ENCODE measurements at regions not wholly inside any gene's neighbourhood (a gene's known extent, or its start where the extent isn't known, plus 50 kb on each side); places are given as distances from the start of the nearest gene placed in this dataset.

DNA sequence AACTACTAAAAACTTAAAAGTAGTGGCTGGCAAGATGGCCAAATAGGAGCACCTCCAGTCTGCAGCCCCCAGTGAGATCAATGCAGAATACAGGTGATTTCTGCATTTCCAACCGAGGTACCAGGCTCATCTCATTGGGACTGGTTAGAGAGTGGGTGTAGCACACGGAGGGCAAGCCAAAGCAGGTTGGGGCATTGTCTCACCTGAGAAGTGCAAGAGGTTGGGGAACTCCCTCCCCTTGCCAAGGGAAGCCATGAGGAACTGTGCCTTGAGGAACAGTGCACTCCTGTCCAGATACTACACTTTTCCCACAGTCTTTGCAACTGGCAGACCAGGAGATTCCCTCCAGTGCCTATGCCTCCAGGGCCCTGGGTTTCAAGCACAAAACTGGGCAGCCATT is 311.1 kb downstream of the PAPSS1 start:
- 0% methylated on average over 1 of the region's 2 CpGs for WGBS (ENCODE audit: insufficient coverage)

DNA sequence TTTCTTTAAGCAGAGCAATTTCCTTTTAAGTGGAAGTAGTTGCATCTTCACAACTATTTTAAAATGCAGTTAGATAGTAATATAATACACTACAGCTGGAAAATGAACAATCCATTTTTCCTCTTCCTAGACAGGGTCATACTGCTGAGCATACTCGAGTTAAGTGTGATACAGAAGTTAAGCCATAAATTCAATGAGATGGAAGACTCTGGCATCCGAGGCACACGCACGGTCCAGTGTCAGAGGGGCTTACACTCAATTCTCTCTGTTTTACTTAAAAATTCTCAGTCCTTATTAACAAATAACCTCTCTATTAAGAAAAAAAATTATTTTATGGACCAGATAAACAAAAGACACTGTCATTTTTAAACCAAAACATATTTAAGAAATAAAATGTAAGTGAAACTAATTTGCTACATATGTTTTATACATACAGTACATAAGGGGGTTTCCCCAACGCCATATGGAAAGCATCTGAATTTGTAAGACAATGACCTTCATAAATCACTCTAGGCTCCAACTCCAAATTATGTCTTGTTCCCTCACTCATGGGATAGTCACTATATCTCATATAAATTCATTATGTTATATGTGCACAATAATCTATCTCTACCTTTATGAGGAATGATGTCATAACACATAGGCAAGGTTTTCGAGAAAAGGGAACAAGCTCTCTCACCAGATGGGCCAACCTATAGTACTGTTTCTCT is 315.3 kb downstream of the PAPSS1 start:
- no peak for DNase-seq (ENCODE audit: low read depth in 4 of 6, low spot score in 6 of 6)
- no peaks in the 10 kb centered on the region for H3K4me1 ChIP-seq (ENCODE audit: control insufficient read depth, insufficient read depth, low read length)
- H3K27ac ChIP-seq (ENCODE audit: low read depth, low read length): no peak overlapping the region
- H3K4me3 ChIP-seq (ENCODE audit: low read depth, low read length): no peak overlapping the region
- no CpG with 5 or more reads among the region's 6 CpGs for WGBS (ENCODE audit: insufficient coverage)
- H3K9me3 ChIP-seq (ENCODE audit: control insufficient read depth, insufficient read depth, low read length): no peaks in the 10 kb centered on the region
- no peaks in the 10 kb centered on the region for H3K27me3 ChIP-seq (ENCODE audit: control insufficient read depth, insufficient read depth, low read length)
- no peaks in the 10 kb centered on the region for H3K36me3 ChIP-seq (ENCODE audit: control insufficient read depth, insufficient read depth, low read length)

More for the DNA sequence above, 311.1 kb downstream of the PAPSS1 start:
- no peak overlapping the region for H3K27ac ChIP-seq (ENCODE audit: low read depth, low read length)
- H3K27me3 ChIP-seq (ENCODE audit: control insufficient read depth, insufficient read depth, low read length): no peaks in the 10 kb centered on the region
- H3K36me3 ChIP-seq (ENCODE audit: control insufficient read depth, insufficient read depth, low read length): no peaks in the 10 kb centered on the region
- H3K4me3 ChIP-seq (ENCODE audit: low read depth, low read length): no peak overlapping the region
- H3K9me3 ChIP-seq (ENCODE audit: control insufficient read depth, insufficient read depth, low read length): no peaks in the 10 kb centered on the region
- H3K4me1 ChIP-seq (ENCODE audit: control insufficient read depth, insufficient read depth, low read length): no peaks in the 10 kb centered on the region
- DNase-seq (ENCODE audit: low read depth in 4 of 6, low spot score in 6 of 6): no peak

DNA sequence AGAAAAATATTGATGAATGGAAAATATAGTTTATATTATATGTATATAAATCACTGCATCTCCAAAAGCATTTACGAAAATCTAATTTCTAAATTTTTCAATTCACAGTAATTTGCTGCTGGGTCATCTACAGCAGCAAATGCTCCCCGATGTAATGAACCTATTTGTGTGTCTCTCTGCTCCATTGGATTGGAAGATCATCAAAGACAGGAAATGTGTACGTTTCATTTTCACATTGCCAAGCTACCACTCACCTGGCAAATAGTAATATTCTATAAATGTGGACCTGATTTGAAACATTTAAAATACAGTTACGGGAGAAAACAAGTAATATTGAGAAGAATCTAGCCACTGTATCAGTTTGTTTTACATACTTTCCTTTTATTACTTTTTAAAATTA is 317.7 kb downstream of the PAPSS1 start:
- no peaks in the 10 kb centered on the region for H3K27me3 ChIP-seq (ENCODE audit: control insufficient read depth, insufficient read depth, low read length)
- no peak overlapping the region for H3K4me3 ChIP-seq (ENCODE audit: low read depth, low read length)
- no peaks in the 10 kb centered on the region for H3K9me3 ChIP-seq (ENCODE audit: control insufficient read depth, insufficient read depth, low read length)
- no peak overlapping the region for H3K27ac ChIP-seq (ENCODE audit: low read depth, low read length)
- DNase-seq (ENCODE audit: low read depth in 4 of 6, low spot score in 6 of 6): no peak
- no peaks in the 10 kb centered on the region for H3K4me1 ChIP-seq (ENCODE audit: control insufficient read depth, insufficient read depth, low read length)
- no CpG with 5 or more reads among the region's 4 CpGs for whole genome bisulfite sequencing (ENCODE audit: insufficient coverage)
- H3K36me3 ChIP-seq (ENCODE audit: control insufficient read depth, insufficient read depth, low read length): no peaks in the 10 kb centered on the region

DNA sequence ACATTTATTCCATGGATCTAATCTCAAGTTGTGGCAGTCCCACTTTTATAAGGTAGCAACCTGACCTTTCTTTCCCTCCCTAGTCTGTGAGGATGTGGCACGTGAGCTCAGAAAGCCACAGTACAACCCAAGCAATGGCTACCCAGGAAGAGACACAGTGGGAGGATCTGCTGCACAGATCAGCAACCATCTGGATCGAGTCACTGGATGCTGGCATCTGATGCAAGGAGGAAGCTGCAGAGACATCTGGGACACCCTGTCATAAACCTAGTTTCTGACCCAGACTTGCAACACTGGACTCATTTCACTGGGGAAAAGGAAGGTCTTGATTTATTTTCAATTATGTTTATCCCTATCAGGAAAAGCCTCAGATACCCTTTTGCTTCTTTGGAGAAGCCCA is 327.1 kb downstream of the PAPSS1 start:
- Histone ChIP-seq H3K4me1 (ENCODE audit: control insufficient read depth, insufficient read depth, low read length) (no peaks in the 10 kb centered on the region), H3K4me3 (ENCODE audit: low read depth, low read length) (no peak overlapping the region), H3K9me3 (ENCODE audit: control insufficient read depth, insufficient read depth, low read length) (no peaks in the 10 kb centered on the region), H3K36me3 (ENCODE audit: control insufficient read depth, insufficient read depth, low read length) (no peaks in the 10 kb centered on the region), H3K27ac (ENCODE audit: low read depth, low read length) (no peak overlapping the region), H3K27me3 (ENCODE audit: control insufficient read depth, insufficient read depth, low read length) (no peaks in the 10 kb centered on the region)
- WGBS (ENCODE audit: insufficient coverage): 79% methylated on average over 2 of the region's 2 CpGs
- no peak for DNase-seq (ENCODE audit: low read depth in 4 of 6, low spot score in 6 of 6)

DNA sequence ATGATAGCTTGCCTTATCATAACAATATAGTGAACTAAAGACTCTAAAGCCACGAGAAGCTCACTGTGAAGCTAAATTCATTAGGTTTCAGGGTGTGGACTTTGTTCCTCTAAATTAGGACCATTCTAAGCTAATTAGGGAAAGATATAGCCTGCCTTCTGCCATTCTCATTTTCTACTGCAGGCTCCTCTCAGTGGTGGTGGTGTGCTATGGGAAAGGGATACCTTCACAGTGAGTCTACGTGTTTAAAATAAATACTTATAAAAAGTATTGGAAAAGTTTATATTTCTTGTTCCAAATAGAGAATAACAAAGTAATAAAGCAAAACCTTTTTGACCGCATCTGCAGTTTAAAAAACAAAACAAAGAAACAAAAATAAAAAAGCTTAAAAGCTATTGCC is 327.7 kb downstream of the PAPSS1 start:
- Histone ChIP-seq H3K36me3 (ENCODE audit: control insufficient read depth, insufficient read depth, low read length) (no peaks in the 10 kb centered on the region), H3K4me3 (ENCODE audit: low read depth, low read length) (no peak overlapping the region), H3K27ac (ENCODE audit: low read depth, low read length) (no peak overlapping the region), H3K27me3 (ENCODE audit: control insufficient read depth, insufficient read depth, low read length) (no peaks in the 10 kb centered on the region), H3K4me1 (ENCODE audit: control insufficient read depth, insufficient read depth, low read length) (no peaks in the 10 kb centered on the region), H3K9me3 (ENCODE audit: control insufficient read depth, insufficient read depth, low read length) (no peaks in the 10 kb centered on the region)
- no CpG with 5 or more reads among the region's 3 CpGs for WGBS (ENCODE audit: insufficient coverage)
- no peak for DNase-seq (ENCODE audit: low read depth in 4 of 6, low spot score in 6 of 6)

DNA sequence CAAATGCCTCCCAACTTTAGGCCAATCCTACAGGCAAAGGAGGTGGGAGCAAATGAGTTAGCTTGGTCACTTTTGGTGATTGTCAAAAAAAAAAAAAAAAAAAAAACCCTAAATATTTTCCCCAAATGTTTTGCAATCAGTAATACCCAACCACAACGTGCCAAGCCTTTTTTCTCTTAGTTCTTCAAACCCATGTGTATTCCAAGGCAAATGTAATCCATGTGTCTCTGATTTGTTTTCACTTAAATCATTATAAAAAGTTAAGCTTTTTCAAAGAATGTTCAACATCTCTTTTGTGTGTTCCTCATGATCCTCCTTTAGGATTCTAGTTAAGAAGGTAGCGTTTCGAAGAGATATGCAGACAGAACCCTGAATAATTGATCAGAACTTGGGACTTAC is 328.4 kb downstream of the PAPSS1 start:
- no peaks in the 10 kb centered on the region for H3K9me3 ChIP-seq (ENCODE audit: control insufficient read depth, insufficient read depth, low read length)
- no peak overlapping the region for H3K4me3 ChIP-seq (ENCODE audit: low read depth, low read length)
- no peak for DNase-seq (ENCODE audit: low read depth in 4 of 6, low spot score in 6 of 6)
- H3K27ac ChIP-seq (ENCODE audit: low read depth, low read length): no peak overlapping the region
- WGBS (ENCODE audit: insufficient coverage): no CpG with 5 or more reads among the region's 3 CpGs
- H3K36me3 ChIP-seq (ENCODE audit: control insufficient read depth, insufficient read depth, low read length): no peaks in the 10 kb centered on the region
- H3K27me3 ChIP-seq (ENCODE audit: control insufficient read depth, insufficient read depth, low read length): no peaks in the 10 kb centered on the region
- H3K4me1 ChIP-seq (ENCODE audit: control insufficient read depth, insufficient read depth, low read length): no peaks in the 10 kb centered on the region

DNA sequence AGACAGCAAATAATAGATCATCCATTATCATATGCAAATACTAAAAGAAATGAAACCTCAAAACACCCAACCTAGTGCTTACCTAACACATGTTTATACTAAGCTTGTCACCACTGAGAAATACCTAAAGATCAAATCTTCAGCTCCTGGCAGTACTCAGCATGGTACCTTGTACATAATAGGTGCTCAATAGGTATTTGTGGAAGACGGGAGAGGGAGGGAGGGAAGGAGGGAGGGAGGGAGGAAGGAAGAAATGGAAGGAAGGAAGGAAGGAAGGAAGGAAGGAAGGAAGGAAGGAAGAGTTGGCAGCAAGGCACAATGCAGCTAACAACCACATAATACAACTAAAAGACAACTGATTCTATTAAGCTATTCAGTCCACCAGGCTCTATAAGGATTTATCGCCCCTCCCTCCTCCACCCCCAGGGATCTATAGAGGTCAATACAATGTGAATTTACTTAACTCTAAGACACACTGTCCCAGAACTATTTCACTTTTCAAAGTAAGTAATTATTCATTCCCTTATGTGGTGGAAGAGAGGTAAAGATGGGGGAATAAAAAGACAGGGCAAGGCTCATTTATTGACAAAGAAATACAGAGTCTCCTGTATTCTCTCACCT is 328.9 kb downstream of the PAPSS1 start:
- Histone ChIP-seq H3K4me1 (ENCODE audit: control insufficient read depth, insufficient read depth, low read length) (no peaks in the 10 kb centered on the region), H3K27me3 (ENCODE audit: control insufficient read depth, insufficient read depth, low read length) (no peaks in the 10 kb centered on the region), H3K9me3 (ENCODE audit: control insufficient read depth, insufficient read depth, low read length) (no peaks in the 10 kb centered on the region), H3K4me3 (ENCODE audit: low read depth, low read length) (no peak overlapping the region), H3K36me3 (ENCODE audit: control insufficient read depth, insufficient read depth, low read length) (no peaks in the 10 kb centered on the region), H3K27ac (ENCODE audit: low read depth, low read length) (no peak overlapping the region)
- WGBS (ENCODE audit: insufficient coverage): no CpG with 5 or more reads among the region's 2 CpGs
- DNase-seq (ENCODE audit: low read depth in 4 of 6, low spot score in 6 of 6): no peak

DNA sequence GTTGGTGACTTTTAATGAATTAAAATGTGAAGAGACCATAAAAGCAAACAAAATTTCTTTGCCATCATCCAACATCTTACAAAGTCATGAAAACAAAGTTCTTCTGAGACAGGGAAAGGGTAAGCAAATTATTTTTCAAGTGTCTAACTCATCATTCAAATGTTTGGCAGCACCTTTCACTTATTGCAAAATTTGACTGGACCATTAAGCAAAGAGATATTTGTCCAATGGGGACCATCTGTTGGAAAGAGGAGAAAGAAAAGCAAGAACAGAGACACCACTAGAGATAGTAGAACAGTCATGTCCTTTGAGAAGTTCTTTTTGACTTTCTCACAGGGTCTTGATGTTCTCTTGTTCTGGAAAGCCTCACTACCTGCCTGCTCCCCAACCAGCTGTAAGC is 330.1 kb downstream of the PAPSS1 start:
- no peaks in the 10 kb centered on the region for H3K27me3 ChIP-seq (ENCODE audit: control insufficient read depth, insufficient read depth, low read length)

DNA sequence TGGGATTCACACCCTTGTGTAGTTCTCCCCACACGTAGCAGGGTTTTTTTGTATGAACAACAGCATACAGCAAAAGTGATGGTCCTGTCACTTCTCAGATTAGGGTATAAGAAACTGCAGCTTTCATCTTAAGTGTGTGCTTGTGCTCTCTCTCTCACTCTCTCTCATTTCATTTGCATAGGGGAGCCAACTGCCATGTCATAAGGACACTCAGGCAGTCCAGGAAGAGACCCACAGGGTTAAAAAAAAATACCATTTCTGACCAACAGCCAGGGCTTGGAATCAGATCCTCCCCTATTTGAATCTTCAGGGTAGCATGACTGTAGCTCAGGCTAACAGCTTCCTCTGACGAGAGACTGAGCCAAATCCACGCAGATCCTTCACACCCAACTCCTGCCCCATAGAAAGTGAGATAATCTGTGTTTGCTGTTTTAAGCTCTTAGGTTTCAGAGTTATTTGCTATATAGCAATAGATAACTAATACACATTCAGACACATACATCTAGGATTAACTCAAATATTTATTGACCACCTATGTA is 331.2 kb downstream of the PAPSS1 start:
- no peaks in the 10 kb centered on the region for H3K9me3 ChIP-seq (ENCODE audit: control insufficient read depth, insufficient read depth, low read length)
- no peaks in the 10 kb centered on the region for H3K36me3 ChIP-seq (ENCODE audit: control insufficient read depth, insufficient read depth, low read length)
- no peak overlapping the region for H3K27ac ChIP-seq (ENCODE audit: low read depth, low read length)
- no peaks in the 10 kb centered on the region for H3K27me3 ChIP-seq (ENCODE audit: control insufficient read depth, insufficient read depth, low read length)
- WGBS (ENCODE audit: insufficient coverage): no CpG with 5 or more reads among the region's 3 CpGs
- no peak for DNase-seq (ENCODE audit: low read depth in 4 of 6, low spot score in 6 of 6)
- no peak overlapping the region for H3K4me3 ChIP-seq (ENCODE audit: low read depth, low read length)
- no peaks in the 10 kb centered on the region for H3K4me1 ChIP-seq (ENCODE audit: control insufficient read depth, insufficient read depth, low read length)

More for the DNA sequence above, 330.1 kb downstream of the PAPSS1 start:
- Histone ChIP-seq H3K4me3 (ENCODE audit: low read depth, low read length) (no peak overlapping the region), H3K9me3 (ENCODE audit: control insufficient read depth, insufficient read depth, low read length) (no peaks in the 10 kb centered on the region), H3K36me3 (ENCODE audit: control insufficient read depth, insufficient read depth, low read length) (no peaks in the 10 kb centered on the region), H3K27ac (ENCODE audit: low read depth, low read length) (no peak overlapping the region), H3K4me1 (ENCODE audit: control insufficient read depth, insufficient read depth, low read length) (no peaks in the 10 kb centered on the region)
- no peak for DNase-seq (ENCODE audit: low read depth in 4 of 6, low spot score in 6 of 6)

DNA sequence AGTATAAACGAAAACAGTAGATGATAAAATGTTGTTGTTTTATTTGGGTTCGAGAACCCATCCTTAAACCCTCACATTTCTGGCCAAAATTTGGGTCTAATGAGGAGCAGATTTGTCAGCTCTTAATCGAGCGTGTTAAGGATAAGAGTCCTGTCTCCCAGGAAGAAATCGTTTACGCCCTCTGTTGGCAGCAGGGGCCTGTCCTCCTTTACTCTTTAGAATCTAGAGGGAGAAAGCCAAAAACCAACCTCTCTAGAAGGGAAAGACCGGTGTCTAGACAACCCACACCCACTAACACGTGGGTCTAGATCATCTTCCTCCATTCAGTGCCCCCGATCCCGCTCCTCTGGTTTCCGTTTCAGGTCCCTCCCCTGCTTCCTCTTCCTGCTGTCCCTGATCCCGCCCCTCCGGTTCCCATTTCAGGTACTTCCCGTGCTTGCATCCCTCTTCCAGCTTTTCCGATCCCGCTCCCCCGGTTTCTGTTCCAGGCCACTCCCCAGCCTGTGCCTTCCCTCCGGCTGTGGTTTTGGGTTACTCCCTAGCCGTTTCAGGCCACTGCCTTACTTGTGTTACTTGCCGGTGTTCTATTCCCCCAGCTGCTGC is 339.1 kb downstream of the PAPSS1 start:
- Histone ChIP-seq H3K36me3 (ENCODE audit: control insufficient read depth, insufficient read depth, low read length) (no peaks in the 10 kb centered on the region), H3K4me3 (ENCODE audit: low read depth, low read length) (no peak overlapping the region), H3K27ac (ENCODE audit: low read depth, low read length) (no peak overlapping the region), H3K9me3 (ENCODE audit: control insufficient read depth, insufficient read depth, low read length) (no peaks in the 10 kb centered on the region), H3K4me1 (ENCODE audit: control insufficient read depth, insufficient read depth, low read length) (no peaks in the 10 kb centered on the region), H3K27me3 (ENCODE audit: control insufficient read depth, insufficient read depth, low read length) (no peaks in the 10 kb centered on the region)
- DNase-seq (ENCODE audit: low read depth in 4 of 6, low spot score in 6 of 6): no peak
- 97% methylated on average over 17 of the region's 20 CpGs for WGBS (ENCODE audit: insufficient coverage)

All from spinal cord (tissue), 9 donors.